ENCODE measurements at regions not wholly inside any gene's neighbourhood (a gene's known extent, or its start where the extent isn't known, plus 50 kb on each side); places are given as distances from the start of the nearest gene placed in this dataset.

- no peak for TF ChIP-seq CTCF (IDR thresholded peaks at IDR 0.05)
- TF ChIP-seq EZH2phosphoT487 (IDR thresholded peaks at IDR 0.05), result no peak
- TF ChIP-seq EZH2 (IDR thresholded peaks at IDR 0.05), result no peak
Measured at GRCh38 chr18:40984856-40985255, 970.2 kb upstream of the PIK3C3 start.
